ENCODE measurements at regions not wholly inside any gene's neighbourhood (a gene's known extent, or its start where the extent isn't known, plus 50 kb on each side); places are given as distances from the start of the nearest gene placed in this dataset.

DNA sequence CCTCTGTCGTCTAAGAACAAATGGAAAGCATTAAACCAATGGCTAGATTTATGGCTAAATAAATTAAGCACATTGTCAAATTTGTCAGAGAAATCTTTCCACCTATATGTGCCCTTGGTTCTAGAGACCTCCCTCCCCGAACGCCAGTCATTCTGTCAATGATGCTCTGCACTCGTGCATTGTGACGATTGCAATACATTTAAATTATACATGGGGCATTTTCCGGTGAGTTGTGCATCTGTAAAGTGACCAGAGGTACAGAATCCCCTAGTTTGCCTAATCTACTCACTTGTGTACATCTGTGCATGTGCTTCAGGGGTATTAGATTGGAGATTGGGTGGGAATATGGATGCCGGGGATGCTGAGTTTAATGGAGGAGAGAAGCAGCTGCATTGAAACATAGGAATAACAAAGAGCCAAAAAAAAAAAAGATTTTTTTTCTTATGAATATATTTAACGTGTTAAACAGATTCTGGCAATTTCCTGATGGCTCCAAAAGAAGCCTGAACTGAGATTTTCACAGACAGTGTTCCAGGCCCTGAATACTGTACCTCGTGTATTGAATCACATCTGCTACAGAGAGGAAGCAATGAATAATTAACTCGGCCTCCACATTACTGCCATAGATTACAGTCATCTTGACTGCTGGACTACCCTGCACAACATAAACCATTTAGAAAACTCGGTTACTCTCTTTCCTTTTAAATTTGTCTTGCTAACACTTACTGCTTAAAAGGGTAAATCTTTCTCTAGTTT, 149.0 kb upstream of the C1orf87 start:
- Histone ChIP-seq H3K36me3 (no peaks in the 10 kb centered on the region), H3K4me3 (no peak overlapping the region), H3K4me1 (ENCODE audit: low read depth) (no peaks in the 10 kb centered on the region), H3K9me3 (ENCODE audit: low read depth) (no peaks in the 10 kb centered on the region), H3K27me3 (no peaks in the 10 kb centered on the region), H3K27ac (no peak overlapping the region)
- no peak for DNase-seq (ENCODE audit: low read depth in 1 of 2, low spot score in 1 of 2)
- TF ChIP-seq, protein P1, sequence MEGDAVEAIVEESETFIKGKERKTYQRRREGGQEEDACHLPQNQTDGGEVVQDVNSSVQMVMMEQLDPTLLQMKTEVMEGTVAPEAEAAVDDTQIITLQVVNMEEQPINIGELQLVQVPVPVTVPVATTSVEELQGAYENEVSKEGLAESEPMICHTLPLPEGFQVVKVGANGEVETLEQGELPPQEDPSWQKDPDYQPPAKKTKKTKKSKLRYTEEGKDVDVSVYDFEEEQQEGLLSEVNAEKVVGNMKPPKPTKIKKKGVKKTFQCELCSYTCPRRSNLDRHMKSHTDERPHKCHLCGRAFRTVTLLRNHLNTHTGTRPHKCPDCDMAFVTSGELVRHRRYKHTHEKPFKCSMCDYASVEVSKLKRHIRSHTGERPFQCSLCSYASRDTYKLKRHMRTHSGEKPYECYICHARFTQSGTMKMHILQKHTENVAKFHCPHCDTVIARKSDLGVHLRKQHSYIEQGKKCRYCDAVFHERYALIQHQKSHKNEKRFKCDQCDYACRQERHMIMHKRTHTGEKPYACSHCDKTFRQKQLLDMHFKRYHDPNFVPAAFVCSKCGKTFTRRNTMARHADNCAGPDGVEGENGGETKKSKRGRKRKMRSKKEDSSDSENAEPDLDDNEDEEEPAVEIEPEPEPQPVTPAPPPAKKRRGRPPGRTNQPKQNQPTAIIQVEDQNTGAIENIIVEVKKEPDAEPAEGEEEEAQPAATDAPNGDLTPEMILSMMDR (IDR thresholded peaks at IDR 0.05; ENCODE audit: low read depth, low read length), result no peak

DNA sequence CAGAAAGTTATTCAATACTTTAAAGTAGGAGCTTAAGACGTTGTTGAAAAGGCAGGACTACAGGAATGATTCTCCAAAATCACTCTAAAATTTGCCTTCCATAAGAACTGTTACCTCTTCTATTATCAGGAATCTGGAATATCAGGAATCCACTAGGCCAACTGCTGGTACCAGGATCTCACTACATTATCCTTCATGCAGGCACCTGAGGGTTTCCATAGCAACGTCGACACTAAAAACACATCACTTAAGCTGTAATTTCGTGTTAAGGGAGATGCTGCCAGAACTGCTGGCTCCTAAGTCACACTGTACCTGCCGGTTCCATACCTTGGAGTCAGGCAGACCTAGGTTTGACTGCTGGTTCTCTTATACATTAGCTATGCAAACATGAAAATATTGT, 139.7 kb upstream of the C1orf87 start:
- Histone ChIP-seq H3K4me3 (no peak overlapping the region), H3K4me1 (ENCODE audit: low read depth) (no peaks in the 10 kb centered on the region), H3K27me3 (no peaks in the 10 kb centered on the region), H3K36me3 (no peaks in the 10 kb centered on the region), H3K9me3 (ENCODE audit: low read depth) (no peaks in the 10 kb centered on the region), H3K27ac (no peak overlapping the region)
- no peak for DNase-seq (ENCODE audit: low read depth in 1 of 2, low spot score in 1 of 2)
- TF ChIP-seq, protein P1 (IDR thresholded peaks at IDR 0.05; ENCODE audit: low read depth, low read length), result no peak

DNA sequence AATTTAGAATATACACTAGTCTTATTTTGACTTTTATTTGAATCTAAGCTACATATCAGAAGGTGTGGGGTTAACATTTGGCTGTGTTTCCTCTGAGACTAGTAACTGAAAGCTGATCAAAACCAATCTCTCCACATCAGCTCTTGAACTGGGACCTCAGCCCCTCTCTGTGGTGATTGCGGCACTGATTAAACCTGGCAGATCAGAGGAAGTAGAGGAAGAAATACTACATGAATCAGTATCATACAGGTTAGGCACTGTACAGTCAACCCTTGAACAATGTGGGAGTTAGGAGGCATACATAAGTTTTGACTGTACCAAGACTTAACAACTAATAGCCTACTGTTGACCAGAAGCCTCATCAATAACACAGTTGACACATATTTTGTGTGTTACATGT, 122.5 kb upstream of the C1orf87 start:
- Histone ChIP-seq H3K9me3 (ENCODE audit: low read depth) (no peaks in the 10 kb centered on the region), H3K4me3 (no peak overlapping the region), H3K27me3 (no peaks in the 10 kb centered on the region), H3K36me3 (no peaks in the 10 kb centered on the region), H3K27ac (no peak overlapping the region), H3K4me1 (ENCODE audit: low read depth) (no peaks in the 10 kb centered on the region)
- TF ChIP-seq, protein P1 (IDR thresholded peaks at IDR 0.05; ENCODE audit: low read depth, low read length), result no peak
- no peak for DNase-seq (ENCODE audit: low read depth in 1 of 2, low spot score in 1 of 2)

DNA sequence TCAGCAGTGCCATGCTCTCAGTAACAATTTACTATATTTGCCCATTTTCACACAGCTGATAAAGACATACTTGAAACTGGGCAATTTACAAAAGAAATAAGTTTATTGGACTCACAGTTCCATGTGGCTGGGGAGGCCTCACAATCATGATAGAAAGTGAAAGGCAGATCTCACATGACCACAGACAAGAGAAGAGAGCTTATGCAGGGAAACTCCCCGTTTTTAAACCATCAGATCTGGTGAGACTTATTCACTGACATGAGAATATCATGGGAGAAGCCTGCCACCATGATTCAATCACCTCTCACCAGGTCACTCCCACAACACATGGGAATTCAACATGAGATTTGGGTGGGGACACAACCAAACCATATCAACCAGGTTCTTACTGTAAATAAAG, 112.1 kb upstream of the C1orf87 start:
- TF ChIP-seq, protein P1 (IDR thresholded peaks at IDR 0.05; ENCODE audit: low read depth, low read length), result no peak
- H3K36me3 ChIP-seq, result no peaks in the 10 kb centered on the region
- H3K4me1 ChIP-seq (ENCODE audit: low read depth), result no peaks in the 10 kb centered on the region
- no peak overlapping the region for H3K27ac ChIP-seq
- no peaks in the 10 kb centered on the region for H3K27me3 ChIP-seq
- no peaks in the 10 kb centered on the region for H3K9me3 ChIP-seq (ENCODE audit: low read depth)
- no peak overlapping the region for H3K4me3 ChIP-seq
- DNase-seq (ENCODE audit: low read depth in 1 of 2, low spot score in 1 of 2), result no peak

DNA sequence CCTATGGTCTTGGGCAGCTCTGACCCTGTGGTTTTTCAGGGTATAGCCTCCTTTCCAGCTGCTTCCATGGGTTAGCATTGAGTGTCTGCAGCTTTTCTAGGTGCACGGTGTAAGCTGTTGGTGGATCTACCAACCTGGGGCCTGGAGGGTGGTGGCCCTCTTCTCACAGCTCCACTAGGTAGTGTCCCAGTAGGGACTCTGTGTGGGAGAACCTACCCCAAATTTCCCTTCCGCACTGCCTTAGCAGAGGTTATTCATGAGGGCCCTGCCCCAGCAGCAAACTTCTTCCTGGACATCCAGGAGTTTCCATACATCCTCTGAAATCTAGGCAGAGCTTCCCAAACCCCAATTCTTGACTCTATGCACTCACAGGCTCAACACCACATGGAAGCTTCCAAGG, 111.0 kb upstream of the C1orf87 start:
- H3K9me3 ChIP-seq (ENCODE audit: low read depth), result no peaks in the 10 kb centered on the region
- no peaks in the 10 kb centered on the region for H3K4me1 ChIP-seq (ENCODE audit: low read depth)
- TF ChIP-seq, protein P1 (IDR thresholded peaks at IDR 0.05; ENCODE audit: low read depth, low read length), result no peak
- no peak overlapping the region for H3K27ac ChIP-seq
- H3K27me3 ChIP-seq, result no peaks in the 10 kb centered on the region
- no peak overlapping the region for H3K4me3 ChIP-seq
- H3K36me3 ChIP-seq, result no peaks in the 10 kb centered on the region
- no peak for DNase-seq (ENCODE audit: low read depth in 1 of 2, low spot score in 1 of 2)
